IPS-18a (cell line): ENCODE measurements at regions not wholly inside any gene's neighbourhood (a gene's known extent, or its start where the extent isn't known, plus 50 kb on each side); places are given as distances from the start of the nearest gene placed in this dataset.

Source experiments
- H3K27ac ChIP-seq: one replicate; pipeline ENCODE4 v1.5.1; 2013; ENCODE audit warnings: low read length
- H3K27me3 ChIP-seq: one replicate; pipeline ENCODE4 v1.6.1; 2013; ENCODE audit warnings: mild to moderate bottlenecking, low read length; ENCODE audit not compliant: control insufficient read depth, insufficient read depth
- H3K36me3 ChIP-seq: one replicate; pipeline ENCODE4 v1.6.1; 2013; ENCODE audit warnings: low read depth, low read length; ENCODE audit not compliant: control insufficient read depth
- H3K4me1 ChIP-seq: one replicate; pipeline ENCODE4 v1.6.1; 2013; ENCODE audit warnings: low read depth, low read length; ENCODE audit not compliant: control insufficient read depth
- H3K4me3 ChIP-seq: one replicate; pipeline ENCODE4 v1.5.1; 2013; ENCODE audit warnings: low read length
- H3K9ac ChIP-seq: one replicate; pipeline ENCODE4 v1.6.1; 2013; ENCODE audit warnings: mild to moderate bottlenecking, low read length, moderate library complexity
- H3K9me3 ChIP-seq: one replicate; pipeline ENCODE4 v1.6.1; 2013; ENCODE audit warnings: low read depth, low read length; ENCODE audit not compliant: control insufficient read depth

DNA sequence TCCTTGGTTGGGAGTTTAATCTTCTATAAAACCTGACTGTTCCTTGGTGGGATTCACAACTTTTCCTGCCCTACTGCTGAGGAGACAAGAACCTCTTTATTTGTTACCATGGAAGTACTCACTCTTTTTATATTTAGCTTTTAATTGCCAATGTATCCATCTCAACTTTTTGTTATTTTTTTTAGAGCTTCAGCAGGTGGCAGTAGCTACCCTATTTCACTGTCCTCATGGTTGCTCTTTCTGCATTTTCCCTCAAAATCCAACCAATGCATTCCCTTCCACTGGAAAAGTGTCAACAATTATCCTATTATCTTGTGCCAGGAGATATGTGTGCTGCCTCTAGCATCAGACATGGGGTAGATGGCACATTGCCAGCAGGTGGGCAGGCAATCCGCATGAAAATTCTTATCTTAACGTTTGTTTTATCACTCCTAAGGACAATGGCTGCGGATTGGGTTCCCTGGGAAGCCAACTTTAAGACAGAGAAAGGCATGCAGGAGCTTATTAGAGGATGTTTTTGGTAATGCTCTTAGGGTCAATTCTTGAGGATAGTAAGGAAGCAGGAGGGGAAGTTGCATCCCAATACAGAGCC, 406.4 kb downstream of the SNAPC1 start:
- H3K4me1 ChIP-seq = no peaks in the 10 kb centered on the region
- H3K27me3 ChIP-seq = no peaks in the 10 kb centered on the region
- H3K36me3 ChIP-seq = no peaks in the 10 kb centered on the region
- H3K9me3 ChIP-seq = no peaks in the 10 kb centered on the region
- no peak overlapping the region for H3K27ac ChIP-seq
- H3K9ac ChIP-seq = no peak overlapping the region
- H3K4me3 ChIP-seq = no peak overlapping the region

DNA sequence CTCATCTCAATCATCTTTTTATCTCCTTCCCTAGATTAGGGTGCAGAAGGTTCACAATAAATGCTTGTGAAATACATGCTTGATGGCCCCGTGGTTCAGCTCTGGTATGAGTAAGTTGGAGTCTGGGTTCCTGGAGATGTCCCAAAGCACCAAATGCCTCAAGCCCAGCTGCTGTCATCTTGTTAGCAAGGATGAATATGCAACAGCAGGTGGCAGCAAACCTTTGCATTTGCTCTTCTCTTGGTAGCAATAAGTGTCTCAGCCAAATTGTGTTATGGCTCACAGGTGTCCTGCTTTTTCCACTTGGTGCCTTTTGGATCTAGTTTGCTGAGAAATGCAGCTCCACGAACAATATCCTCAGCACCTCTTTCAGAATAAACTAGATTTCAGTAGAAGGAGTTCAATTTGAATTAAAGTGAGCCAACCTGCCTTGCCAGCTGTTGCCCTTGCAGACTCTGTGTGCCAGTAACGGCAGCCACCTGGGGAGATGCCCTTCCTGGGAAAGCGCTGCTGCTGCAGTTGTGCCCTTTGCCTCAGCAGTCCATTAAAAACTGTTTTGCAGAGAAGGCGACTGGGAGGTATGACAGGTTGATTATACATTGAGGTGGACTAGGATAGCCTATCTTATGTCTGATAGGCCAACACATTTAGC, 417.3 kb downstream of the SNAPC1 start:
- no peak overlapping the region for H3K4me3 ChIP-seq
- H3K9ac ChIP-seq = no peak overlapping the region
- no peaks in the 10 kb centered on the region for H3K4me1 ChIP-seq
- no peaks in the 10 kb centered on the region for H3K9me3 ChIP-seq
- H3K36me3 ChIP-seq = no peaks in the 10 kb centered on the region
- no peaks in the 10 kb centered on the region for H3K27me3 ChIP-seq
- H3K27ac ChIP-seq = no peak overlapping the region

DNA sequence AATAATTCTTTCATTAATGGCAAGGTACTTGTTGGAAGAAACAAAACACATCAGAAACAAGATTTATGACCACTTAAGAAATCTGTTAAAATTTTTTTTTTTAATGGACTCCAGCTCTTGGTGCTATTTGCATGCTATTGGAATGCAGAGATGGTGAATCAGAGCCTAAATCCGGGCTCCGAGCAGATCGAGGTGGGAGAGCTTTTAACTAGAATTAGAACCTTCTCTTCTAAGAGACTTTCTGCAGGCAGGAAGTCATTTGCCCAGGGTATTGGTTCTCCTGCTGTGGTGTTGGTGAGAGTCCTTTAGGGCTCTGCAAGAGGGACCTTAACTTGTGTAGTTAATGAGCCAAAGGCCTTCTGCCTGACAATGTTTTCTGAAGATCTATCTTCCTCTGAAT, 419.4 kb downstream of the SNAPC1 start:
- H3K36me3 ChIP-seq = no peaks in the 10 kb centered on the region
- H3K27ac ChIP-seq = no peak overlapping the region
- no peak overlapping the region for H3K4me3 ChIP-seq

DNA sequence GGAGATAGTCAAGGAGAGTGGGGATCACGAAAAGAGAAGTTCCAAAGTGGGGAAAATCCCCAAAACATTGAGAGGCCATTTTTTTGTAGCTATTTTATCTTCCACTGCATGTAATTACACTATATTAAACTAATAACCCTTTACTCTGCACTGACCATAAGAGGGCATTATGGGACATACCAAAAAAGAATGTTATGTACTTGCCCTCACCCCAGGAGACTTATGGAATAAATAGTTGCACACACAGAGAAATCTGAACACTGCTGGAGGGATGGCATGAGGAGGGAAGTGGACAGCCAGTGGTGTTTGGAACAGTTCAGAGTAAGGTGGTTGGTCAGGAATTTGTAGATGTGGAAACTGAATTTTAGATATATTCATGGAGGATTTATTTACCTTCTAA, 422.9 kb downstream of the SNAPC1 start:
- no peaks in the 10 kb centered on the region for H3K9me3 ChIP-seq
- H3K4me1 ChIP-seq = no peaks in the 10 kb centered on the region
- H3K9ac ChIP-seq = no peak overlapping the region
- no peaks in the 10 kb centered on the region for H3K27me3 ChIP-seq
- H3K36me3 ChIP-seq = no peaks in the 10 kb centered on the region
- H3K27ac ChIP-seq = no peak overlapping the region
- H3K4me3 ChIP-seq = no peak overlapping the region

More for the DNA sequence above, 419.4 kb downstream of the SNAPC1 start:
- Histone ChIP-seq H3K9me3 (no peaks in the 10 kb centered on the region), H3K4me1 (no peaks in the 10 kb centered on the region), H3K27me3 (no peaks in the 10 kb centered on the region), H3K9ac (no peak overlapping the region)

DNA sequence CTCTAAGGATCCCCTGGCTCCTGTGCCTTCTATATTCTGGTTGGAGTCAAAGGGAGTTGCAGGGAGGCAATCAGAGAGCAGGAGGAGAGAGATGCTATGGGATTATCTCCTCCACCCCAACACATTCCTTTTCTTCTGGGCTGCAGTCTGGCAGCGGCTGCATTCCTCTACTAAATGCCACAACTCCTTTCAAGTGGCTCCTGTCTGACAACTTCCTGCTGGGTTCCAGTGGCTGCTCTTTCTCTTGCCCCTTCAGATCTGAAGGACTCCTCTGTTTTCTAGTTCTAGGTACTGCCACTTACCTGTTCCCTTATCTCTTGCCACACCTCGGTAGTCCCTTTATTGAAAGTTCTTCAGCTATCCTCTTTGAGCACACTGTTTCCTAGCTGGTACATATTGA, 425.0 kb downstream of the SNAPC1 start:
- H3K4me1 ChIP-seq = no peaks in the 10 kb centered on the region
- no peaks in the 10 kb centered on the region for H3K27me3 ChIP-seq
- H3K4me3 ChIP-seq = no peak overlapping the region
- no peaks in the 10 kb centered on the region for H3K9me3 ChIP-seq
- no peak overlapping the region for H3K9ac ChIP-seq
- no peak overlapping the region for H3K27ac ChIP-seq
- no peaks in the 10 kb centered on the region for H3K36me3 ChIP-seq

DNA sequence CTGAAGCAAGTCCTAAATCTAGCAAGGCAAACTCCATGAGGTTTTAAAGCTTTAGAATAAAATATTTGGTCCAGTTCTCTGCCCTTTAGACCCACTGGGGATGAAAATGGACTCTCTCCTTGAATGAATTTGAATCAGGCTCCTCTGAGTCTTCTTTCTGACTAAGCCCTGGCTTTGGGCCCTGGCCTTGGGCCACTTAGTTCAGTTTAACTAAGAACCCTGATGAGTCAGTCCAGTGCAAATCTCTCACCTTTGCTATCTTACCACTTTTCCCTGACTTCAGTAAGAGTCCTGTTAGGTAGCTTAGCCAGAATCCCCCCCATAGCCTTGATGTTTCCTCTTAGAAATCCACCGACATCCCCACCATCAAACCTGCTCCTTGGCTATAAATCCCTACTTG, 427.5 kb downstream of the SNAPC1 start:
- Histone ChIP-seq H3K4me1 (no peaks in the 10 kb centered on the region), H3K27me3 (no peaks in the 10 kb centered on the region), H3K27ac (no peak overlapping the region)

DNA sequence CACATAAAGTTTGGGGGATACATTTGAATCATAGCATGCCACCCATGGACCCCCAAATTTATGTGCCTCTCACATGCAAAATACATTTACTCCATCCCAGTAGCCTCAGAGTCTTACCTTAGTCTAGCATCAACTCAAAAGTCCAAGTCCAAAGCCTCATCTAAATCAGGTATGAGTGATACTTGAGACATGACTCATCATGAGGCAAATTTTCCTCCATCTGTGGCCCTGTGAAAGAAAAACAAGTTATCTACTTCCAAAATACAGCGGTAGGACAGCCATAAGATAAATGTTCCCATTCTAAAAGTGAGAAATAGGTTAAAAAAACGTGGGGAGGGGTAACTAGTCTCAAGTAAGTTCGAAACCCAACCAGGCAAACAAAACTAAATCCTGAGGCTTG, 444.2 kb downstream of the SNAPC1 start:
- Histone ChIP-seq H3K27ac (no peak overlapping the region), H3K36me3 (no peaks in the 10 kb centered on the region), H3K4me1 (no peaks in the 10 kb centered on the region), H3K4me3 (no peak overlapping the region), H3K9ac (no peak overlapping the region), H3K27me3 (no peaks in the 10 kb centered on the region), H3K9me3 (peaks cover 3% of the 10 kb centered on the region)

More for the DNA sequence above, 427.5 kb downstream of the SNAPC1 start:
- no peaks in the 10 kb centered on the region for H3K36me3 ChIP-seq
- no peak overlapping the region for H3K9ac ChIP-seq
- H3K4me3 ChIP-seq = no peak overlapping the region
- H3K9me3 ChIP-seq = no peaks in the 10 kb centered on the region

DNA sequence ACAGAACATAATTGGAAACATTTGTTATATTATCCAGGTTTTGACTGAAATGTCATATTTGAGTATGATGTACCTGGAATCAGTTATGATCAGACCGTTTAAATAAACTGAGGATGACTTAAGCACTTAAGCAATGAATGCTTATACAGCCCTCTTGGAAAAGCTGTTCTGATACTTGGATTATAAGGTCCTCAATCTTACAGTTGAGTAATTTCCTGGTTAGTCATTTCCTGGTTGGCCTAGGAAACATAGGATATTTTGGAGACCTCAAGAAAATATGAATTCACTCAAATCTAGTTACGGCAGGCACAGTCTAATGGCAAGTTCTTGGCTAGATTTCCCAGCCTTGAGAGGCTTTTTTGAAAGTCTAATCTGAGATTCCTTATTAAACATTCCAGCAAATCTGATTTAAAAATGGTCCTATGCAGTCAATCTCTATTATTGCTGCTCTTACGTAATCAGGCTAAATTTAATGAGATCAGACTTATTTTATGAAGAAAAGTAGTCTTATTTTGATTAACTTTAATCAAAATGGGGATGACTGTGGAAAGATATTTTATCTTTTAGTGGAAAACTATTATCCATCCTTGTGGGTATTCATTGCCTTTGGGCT, 447.2 kb downstream of the SNAPC1 start:
- Histone ChIP-seq H3K9ac (no peak overlapping the region), H3K36me3 (no peaks in the 10 kb centered on the region), H3K27ac (no peak overlapping the region), H3K4me3 (no peak overlapping the region), H3K9me3 (peaks cover 3% of the 10 kb centered on the region), H3K4me1 (no peaks in the 10 kb centered on the region), H3K27me3 (no peaks in the 10 kb centered on the region)

DNA sequence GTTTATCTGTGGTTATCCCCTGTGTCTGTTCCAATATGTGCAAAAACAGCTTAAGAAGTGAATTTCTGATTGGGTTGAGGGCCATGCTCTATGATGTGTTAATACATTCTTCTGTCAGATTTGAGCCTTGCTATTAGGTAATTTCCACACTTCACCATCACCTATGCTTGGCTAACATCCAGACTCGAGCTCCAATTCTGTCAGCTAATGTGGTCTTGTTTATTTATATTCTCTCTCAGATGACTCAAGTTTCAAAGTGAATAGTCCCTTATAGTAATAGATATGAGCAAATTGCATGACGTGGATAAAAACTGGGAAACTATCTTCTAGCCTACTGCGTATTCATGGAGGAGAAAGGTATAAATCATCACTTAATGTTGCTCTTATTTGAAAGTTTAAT, 451.3 kb downstream of the SNAPC1 start:
- Histone ChIP-seq H3K4me1 (no peaks in the 10 kb centered on the region), H3K4me3 (no peak overlapping the region), H3K36me3 (no peaks in the 10 kb centered on the region), H3K27ac (no peak overlapping the region), H3K9me3 (no peaks in the 10 kb centered on the region), H3K27me3 (no peaks in the 10 kb centered on the region), H3K9ac (no peak overlapping the region)

DNA sequence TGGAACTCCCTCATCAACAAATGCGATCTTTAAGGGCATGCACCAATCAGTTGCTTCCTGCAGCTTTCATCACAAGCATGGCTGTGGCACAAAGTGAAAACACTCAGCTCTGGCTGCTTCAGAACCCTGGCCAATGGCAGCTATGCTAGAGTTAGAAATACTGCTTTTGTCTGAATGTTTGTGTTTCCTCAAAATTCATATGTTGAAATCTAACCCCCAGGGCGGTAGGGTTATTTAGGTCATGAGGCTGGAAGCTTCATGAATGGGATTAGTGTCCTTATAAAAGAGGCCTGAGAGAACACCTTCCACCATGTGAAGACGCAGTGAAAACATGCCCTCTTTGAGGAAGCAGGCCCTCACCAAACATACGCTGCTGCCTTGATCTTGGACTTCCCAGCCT, 453.9 kb downstream of the SNAPC1 start:
- H3K27me3 ChIP-seq = no peaks in the 10 kb centered on the region
- no peaks in the 10 kb centered on the region for H3K9me3 ChIP-seq
- H3K36me3 ChIP-seq = no peaks in the 10 kb centered on the region
- no peaks in the 10 kb centered on the region for H3K4me1 ChIP-seq
- H3K27ac ChIP-seq = no peak overlapping the region
- no peak overlapping the region for H3K4me3 ChIP-seq
- H3K9ac ChIP-seq = no peak overlapping the region

DNA sequence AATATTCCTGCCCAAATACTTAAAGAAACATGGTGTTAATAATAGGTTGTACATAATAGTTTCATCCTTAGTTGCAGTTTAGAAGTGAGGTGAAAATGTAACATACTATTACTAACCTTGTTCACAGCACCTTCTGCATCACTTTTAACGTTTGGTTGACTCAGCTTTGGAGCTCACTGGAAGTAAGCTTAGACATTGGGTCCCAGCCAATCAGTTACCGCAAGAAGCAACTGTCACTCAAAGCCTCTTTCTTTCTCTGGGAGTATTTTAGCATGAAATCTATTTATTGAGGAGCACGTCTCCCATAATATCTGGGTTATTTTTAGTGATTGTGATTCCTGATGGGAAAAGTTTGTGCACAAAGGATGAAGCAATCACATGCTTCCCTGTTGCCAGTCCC, 472.6 kb downstream of the SNAPC1 start:
- H3K36me3 ChIP-seq = no peaks in the 10 kb centered on the region
- no peaks in the 10 kb centered on the region for H3K27me3 ChIP-seq
- H3K4me1 ChIP-seq = no peaks in the 10 kb centered on the region
- H3K9ac ChIP-seq = no peak overlapping the region
- no peak overlapping the region for H3K27ac ChIP-seq
- H3K4me3 ChIP-seq = no peak overlapping the region
- H3K9me3 ChIP-seq = peaks cover 21% of the 10 kb centered on the region

DNA sequence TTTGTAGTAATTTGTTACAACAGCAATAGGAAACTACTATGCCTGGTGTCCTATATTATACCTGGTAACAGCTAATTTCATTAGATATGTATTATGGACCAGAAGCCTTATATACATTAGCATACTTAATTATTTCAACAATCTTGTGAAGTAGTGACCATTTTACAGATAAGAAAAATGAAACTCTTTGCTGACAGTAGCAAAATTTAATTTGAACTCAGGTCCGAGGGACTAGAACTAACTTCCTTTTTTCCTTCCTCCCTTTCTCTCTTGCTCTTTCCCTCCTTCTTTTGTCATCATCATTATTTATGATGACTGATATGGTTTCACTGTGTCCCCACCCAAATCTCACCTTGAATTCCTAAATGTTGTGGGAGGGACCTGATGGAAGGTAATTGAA, 482.0 kb downstream of the SNAPC1 start:
- Histone ChIP-seq H3K9me3 (no peaks in the 10 kb centered on the region), H3K9ac (no peak overlapping the region), H3K36me3 (no peaks in the 10 kb centered on the region), H3K4me3 (no peak overlapping the region), H3K27ac (no peak overlapping the region), H3K27me3 (no peaks in the 10 kb centered on the region), H3K4me1 (no peaks in the 10 kb centered on the region)
